ENCODE measurements at regions not wholly inside any gene's neighbourhood (a gene's known extent, or its start where the extent isn't known, plus 50 kb on each side); places are given as distances from the start of the nearest gene placed in this dataset.

GRCh38 chr1:229817936-229818335 lies 191.9 kb downstream of the URB2 start:
- H3K27me3 ChIP-seq (replicated peaks; ENCODE audit: insufficient read depth), result no peaks in the 10 kb centered on the region
- H3K4me1 ChIP-seq (replicated peaks), result no peaks in the 10 kb centered on the region
- 64% methylated on average over 1 of the region's 1 CpG for WGBS
- no peaks in the 10 kb centered on the region for H3K9me3 ChIP-seq
- no peak overlapping the region for H3K27ac ChIP-seq
- no peaks in the 10 kb centered on the region for H3K36me3 ChIP-seq
- no peak overlapping the region for H3K4me3 ChIP-seq
- no peak for TF ChIP-seq CTCF (IDR thresholded peaks at IDR 0.05)
- TF ChIP-seq POLR2AphosphoS5 (IDR thresholded peaks at IDR 0.05), result no peak
- TF ChIP-seq POLR2A (IDR thresholded peaks at IDR 0.05), result no peak
- intact Hi-C loops (cut with DNase I), result no loop called here
- no peak for DNase-seq (ENCODE audit: low spot score)

GRCh38 chr1:229819091-229819490 lies 193.0 kb downstream of the URB2 start:
- TF ChIP-seq CTCF (IDR thresholded peaks at IDR 0.05) (no peak), POLR2A (IDR thresholded peaks at IDR 0.05) (no peak), POLR2AphosphoS5 (IDR thresholded peaks at IDR 0.05) (no peak)
- no peaks in the 10 kb centered on the region for H3K36me3 ChIP-seq
- intact Hi-C loops (cut with DNase I), result no loop called here
- no peak for DNase-seq (ENCODE audit: low spot score)
- H3K4me1 ChIP-seq (replicated peaks), result no peaks in the 10 kb centered on the region
- WGBS, result 24% methylated on average over 1 of the region's 1 CpG
- no peaks in the 10 kb centered on the region for H3K27me3 ChIP-seq (replicated peaks; ENCODE audit: insufficient read depth)
- no peak overlapping the region for H3K27ac ChIP-seq
- H3K4me3 ChIP-seq, result no peak overlapping the region
- no peaks in the 10 kb centered on the region for H3K9me3 ChIP-seq

- Histone ChIP-seq H3K36me3 (no peaks in the 10 kb centered on the region), H3K27me3 (replicated peaks; ENCODE audit: insufficient read depth) (no peaks in the 10 kb centered on the region), H3K9me3 (no peaks in the 10 kb centered on the region), H3K4me1 (replicated peaks) (no peaks in the 10 kb centered on the region), H3K4me3 (no peak overlapping the region), H3K27ac (no peak overlapping the region)
- WGBS, result 36% methylated on average over 4 of the region's 4 CpGs
- intact Hi-C loops (cut with DNase I), result no loop called here
- TF ChIP-seq CTCF (IDR thresholded peaks at IDR 0.05), result no peak
- TF ChIP-seq POLR2AphosphoS5 (IDR thresholded peaks at IDR 0.05), result peak; percentile 6
- TF ChIP-seq POLR2A (IDR thresholded peaks at IDR 0.05), result no peak
- DNase-seq (ENCODE audit: low spot score), result no peak
Measured at GRCh38 chr1:229822026-229822425, 196.0 kb downstream of the URB2 start.

GRCh38 chr1:229825042-229825441 lies 199.0 kb downstream of the URB2 start:
- H3K9me3 ChIP-seq, result no peaks in the 10 kb centered on the region
- TF ChIP-seq POLR2AphosphoS5 (IDR thresholded peaks at IDR 0.05) (no peak), POLR2A (IDR thresholded peaks at IDR 0.05) (no peak), CTCF (IDR thresholded peaks at IDR 0.05) (no peak)
- DNase-seq (ENCODE audit: low spot score), result no peak
- H3K4me3 ChIP-seq, result no peak overlapping the region
- H3K4me1 ChIP-seq (replicated peaks), result no peaks in the 10 kb centered on the region
- WGBS, result 86% methylated on average over 2 of the region's 2 CpGs
- no peaks in the 10 kb centered on the region for H3K36me3 ChIP-seq
- H3K27ac ChIP-seq, result no peak overlapping the region
- no peaks in the 10 kb centered on the region for H3K27me3 ChIP-seq (replicated peaks; ENCODE audit: insufficient read depth)
- intact Hi-C loops (cut with DNase I), result no loop called here

GRCh38 chr1:229828461-229828860 lies 202.4 kb downstream of the URB2 start:
- Histone ChIP-seq H3K4me1 (replicated peaks) (no peaks in the 10 kb centered on the region), H3K27me3 (replicated peaks; ENCODE audit: insufficient read depth) (no peaks in the 10 kb centered on the region), H3K27ac (no peak overlapping the region), H3K9me3 (no peaks in the 10 kb centered on the region), H3K36me3 (no peaks in the 10 kb centered on the region), H3K4me3 (no peak overlapping the region)
- 36% methylated on average over 2 of the region's 2 CpGs for whole genome bisulfite sequencing
- peak; percentile 23 for TF ChIP-seq POLR2AphosphoS5 (IDR thresholded peaks at IDR 0.05)
- TF ChIP-seq CTCF (IDR thresholded peaks at IDR 0.05), result no peak
- TF ChIP-seq POLR2A (IDR thresholded peaks at IDR 0.05), result no peak
- intact Hi-C loops (cut with DNase I), result no loop called here
- no peak for DNase-seq (ENCODE audit: low spot score)

Measured in prostate gland (tissue), 2 donors.